H1 (cell line): ENCODE measurements at regions not wholly inside any gene's neighbourhood (a gene's known extent, or its start where the extent isn't known, plus 50 kb on each side); places are given as distances from the start of the nearest gene placed in this dataset.

ENCODE experiments used
- CTCF ChIA-PET: fragments of 300-600 bp; sonication (Branson Sonifier 250); formaldehyde crosslinking; loops from one replicate; lab custom pipeline; 2021; ENCODE audit not compliant: partially characterized antibody; lab: Charles Lee
- POLR2A ChIA-PET: fragments of 300-600 bp; sonication (Branson Sonifier 250); formaldehyde crosslinking; loops from one replicate; lab custom pipeline; 2021; ENCODE audit warnings: inconsistent platforms; ENCODE audit not compliant: partially characterized antibody; lab: Charles Lee
- DNase-seq, 2 experiments: peaks; one replicate each; pipeline versions ENCODE4 v3.0.0 to v3.0.0-alpha.2; 2010 to 2022; ENCODE audit warnings: low spot score in 2 of 2, low read depth in 1 of 2, mixed read lengths in 1 of 2
- FAIRE-seq: peaks from 2 replicates; lab custom pipeline; 2011; peaks lifted over from hg19 to GRCh38; lab: Jason Lieb, UNC
- H2AFZ ChIP-seq: 2 replicates; pipeline ENCODE4 v1.8.1; 2012; ENCODE audit warnings: low read length, inconsistent platforms
- H2AK5ac ChIP-seq: 2 replicates; pipeline ENCODE4 v1.6.1; 2013; ENCODE audit warnings: low read depth, low read length
- H2BK120ac ChIP-seq: replicated peaks from 2 replicates; pipeline ENCODE3; 2013; ENCODE audit warnings: low read depth, low read length, inconsistent platforms
- H2BK12ac ChIP-seq: 2 replicates; pipeline ENCODE4 v1.6.1; 2013; ENCODE audit warnings: low read depth, low read length
- H2BK15ac ChIP-seq: 2 replicates; pipeline ENCODE4 v1.6.1; 2013; ENCODE audit warnings: low read length
- H2BK20ac ChIP-seq: 2 replicates; pipeline ENCODE4 v1.6.1; 2013; ENCODE audit warnings: low read length
- H2BK5ac ChIP-seq: 2 replicates; pipeline ENCODE4 v1.6.1; 2013; ENCODE audit warnings: low read depth, low read length
- H3K14ac ChIP-seq: 2 replicates; pipeline ENCODE4 v1.6.1; 2013; ENCODE audit warnings: inconsistent platforms; ENCODE audit not compliant: insufficient read length
- H3K18ac ChIP-seq: 2 replicates; pipeline ENCODE4 v1.6.1; 2013; ENCODE audit warnings: low read length; ENCODE audit errors: extremely low read depth
- H3K23ac ChIP-seq: 2 replicates; pipeline ENCODE4 v1.6.1; 2013; ENCODE audit warnings: inconsistent platforms; ENCODE audit not compliant: insufficient read length
- H3K23me2 ChIP-seq: 2 replicates; pipeline ENCODE4 v1.6.1; 2013; ENCODE audit warnings: low read depth, low read length
- H3K27ac ChIP-seq: 2 replicates; pipeline ENCODE4 v1.6.1; 2011; ENCODE audit warnings: low read depth, low read length, inconsistent platforms
- H3K27me3 ChIP-seq, 4 experiments: replicated peaks in 1 of 4; 1 replicate in 1 of 4; 2 replicates in 3 of 4; pipeline versions ENCODE4 v1.6.1 to v1.8.1; 2011 to 2013; ENCODE audit warnings: low read length in 3 of 4, mild to moderate bottlenecking in 3 of 4, inconsistent platforms in 2 of 4, mixed read lengths in 2 of 4, moderate library complexity in 1 of 4; ENCODE audit not compliant: control insufficient read depth in 3 of 4, insufficient read depth in 3 of 4; ENCODE audit errors: extremely low read depth in 1 of 4
- H3K36me3 ChIP-seq, 4 experiments: 2 replicates each; pipeline versions ENCODE4 v1.6.1 to v1.8.1; 2011 to 2013; ENCODE audit warnings: mild to moderate bottlenecking in 4 of 4, low read length in 3 of 4, moderate library complexity in 2 of 4, control low read depth in 1 of 4, inconsistent platforms in 1 of 4; ENCODE audit not compliant: insufficient read depth in 4 of 4, control insufficient read depth in 2 of 4
- H3K4ac ChIP-seq: replicated peaks from 2 replicates; pipeline ENCODE3; 2013; ENCODE audit warnings: low read length, low read depth, mixed read lengths, inconsistent platforms; ENCODE audit not compliant: insufficient read length
- H3K4me1 ChIP-seq, 4 experiments: replicated peaks in 1 of 4; 1 replicate in 1 of 4; 2 replicates in 3 of 4; pipeline versions ENCODE4 v1.6.1 to v1.8.1; 2011 to 2013; ENCODE audit warnings: low read length in 3 of 4, inconsistent platforms in 2 of 4, mixed read lengths in 1 of 4; ENCODE audit not compliant: insufficient read depth in 4 of 4, control insufficient read depth in 3 of 4
- H3K4me2 ChIP-seq, 2 experiments: 2 replicates each; pipeline versions ENCODE4 v1.6.1 to v1.8.1; 2011 to 2013; ENCODE audit warnings: low read depth in 2 of 2, low read length in 2 of 2, control low read depth in 1 of 2, inconsistent platforms in 1 of 2, mild to moderate bottlenecking in 1 of 2; ENCODE audit not compliant: insufficient read depth in 1 of 2
- H3K4me3 ChIP-seq, 4 experiments: fragments of 200-600, 300-600 bp in 1 of 4; sonication (generic), shearing (Covaris generic), sonication (Bioruptor Twin) in 1 of 4; 2 replicates each; pipeline versions ENCODE4 v1.5.1 to v1.8.1; 2011 to 2016; ENCODE audit warnings: low read length in 4 of 4, low read depth in 3 of 4, control low read depth in 2 of 4, inconsistent platforms in 2 of 4, mild to moderate bottlenecking in 2 of 4, mixed read lengths in 1 of 4, moderate library complexity in 1 of 4; ENCODE audit not compliant: insufficient read depth in 2 of 4; ENCODE audit errors: extremely low read depth in 1 of 4
- H3K56ac ChIP-seq: replicated peaks from 2 replicates; pipeline ENCODE3; 2013; ENCODE audit warnings: low read depth, mild to moderate bottlenecking, mixed read lengths, low read length, inconsistent platforms; ENCODE audit not compliant: insufficient read length
- H3K79me1 ChIP-seq: 2 replicates; pipeline ENCODE4 v1.6.1; 2013; ENCODE audit warnings: low read depth, low read length, control low read depth
- H3K79me2 ChIP-seq, 2 experiments: 2 replicates each; pipeline versions ENCODE4 v1.6.1 to v1.8.1; 2012 to 2013; ENCODE audit warnings: low read length in 2 of 2, mild to moderate bottlenecking in 2 of 2, inconsistent platforms in 1 of 2; ENCODE audit not compliant: insufficient read depth in 2 of 2, control insufficient read depth in 1 of 2
- H3K9ac ChIP-seq, 4 experiments: replicated peaks in 1 of 4; 1 replicate in 1 of 4; 2 replicates in 3 of 4; pipeline versions ENCODE4 v1.6.1 to v1.8.1; 2011 to 2013; ENCODE audit warnings: low read depth in 3 of 4, low read length in 3 of 4, control low read depth in 2 of 4, mild to moderate bottlenecking in 2 of 4, moderate library complexity in 2 of 4, inconsistent platforms in 1 of 4; ENCODE audit errors: extremely low read depth in 1 of 4
- H3K9me3 ChIP-seq, 2 experiments: 2 replicates each; pipeline versions ENCODE4 v1.6.1 to v1.8.1; 2012 to 2013; ENCODE audit warnings: mild to moderate bottlenecking in 2 of 2, moderate library complexity in 2 of 2, control low read depth in 1 of 2, inconsistent platforms in 1 of 2, low read depth in 1 of 2, low read length in 1 of 2, mixed read lengths in 1 of 2; ENCODE audit not compliant: insufficient read depth in 2 of 2
- H4K20me1 ChIP-seq, 2 experiments: replicated peaks in 1 of 2; 2 replicates each; pipeline versions ENCODE3 to v1.8.1; 2011 to 2013; ENCODE audit warnings: inconsistent platforms in 2 of 2, low read length in 2 of 2, mild to moderate bottlenecking in 1 of 2; ENCODE audit not compliant: insufficient read depth in 2 of 2, control insufficient read depth in 1 of 2
- H4K5ac ChIP-seq: 2 replicates; pipeline ENCODE4 v1.6.1; 2013; ENCODE audit warnings: low read length, low read depth, mixed read lengths, inconsistent platforms; ENCODE audit not compliant: insufficient read length
- H4K8ac ChIP-seq: 2 replicates; pipeline ENCODE4 v1.8.0; 2013; ENCODE audit warnings: mild to moderate bottlenecking, moderate library complexity, low read length, inconsistent platforms; ENCODE audit not compliant: insufficient read depth; ENCODE audit errors: extremely low read depth
- H4K91ac ChIP-seq: replicated peaks from 2 replicates; pipeline ENCODE3; 2013; ENCODE audit warnings: low read length, mixed read lengths, inconsistent platforms; ENCODE audit not compliant: insufficient read length
- ASH2L ChIP-seq: fragments of 200-600, 300-600 bp; sonication (generic); IDR thresholded peaks from one replicate; pipeline ENCODE4 v1.7.1; 2017; ENCODE audit warnings: low read length
- FOSL1 ChIP-seq: IDR thresholded peaks from 2 replicates; pipeline ENCODE4 v1.6.1; 2011; ENCODE audit warnings: mild to moderate bottlenecking, low read depth, low read length, moderate library complexity; ENCODE audit not compliant: insufficient read depth
- JUN ChIP-seq: IDR thresholded peaks from 2 replicates; pipeline ENCODE4 v1.6.1; 2011; ENCODE audit warnings: low read depth, mild to moderate bottlenecking, improper control_type of control experiment, low read length
- PHF8 ChIP-seq: fragments of 200-600 bp; sonication (generic); conservative IDR thresholded peaks from 2 replicates; pipeline ENCODE4 v1.7.1; 2012; ENCODE audit warnings: low read depth, mild to moderate bottlenecking, inconsistent platforms, low read length, moderate library complexity
- SAP30 ChIP-seq: fragments of 300-600 bp; sonication (generic); IDR thresholded peaks from 2 replicates; pipeline ENCODE4 v1.7.1; 2012; ENCODE audit warnings: low read length, moderate library complexity, mild to moderate bottlenecking, inconsistent platforms; ENCODE audit not compliant: insufficient read depth, insufficient replicate concordance
- SIN3A ChIP-seq, 2 experiments: IDR thresholded peaks in 1 of 2; conservative IDR thresholded peaks in 1 of 2; 2 replicates each; pipeline ENCODE4 v1.6.1; 2011 to 2012; ENCODE audit warnings: low read length in 2 of 2, improper control_type of control experiment in 1 of 2, low read depth in 1 of 2, mild to moderate bottlenecking in 1 of 2
- SRF ChIP-seq: IDR thresholded peaks from 2 replicates; pipeline ENCODE4 v1.6.1; 2011; ENCODE audit warnings: mild to moderate bottlenecking, low read depth, low read length, moderate library complexity
- SUZ12 ChIP-seq: fragments of 200-600 bp; sonication (generic); IDR thresholded peaks from 2 replicates; pipeline ENCODE4 v1.6.1; 2012; ENCODE audit warnings: mild to moderate bottlenecking, inconsistent platforms, low read length, moderate library complexity, mixed read lengths
- TAF1 ChIP-seq: IDR thresholded peaks from 2 replicates; pipeline ENCODE4 v1.6.1; 2011; ENCODE audit warnings: mild to moderate bottlenecking, low read depth, low read length
- YY1 ChIP-seq: IDR thresholded peaks from 2 replicates; pipeline ENCODE4 v1.6.1; 2011; ENCODE audit warnings: low read depth, mild to moderate bottlenecking, low read length
- WGBS, 2 experiments: shearing (Covaris generic) in 1 of 2; methylation state at CpG; one replicate each; pipeline versions ENCODE4 v1.1.6 to v1.1.7; 2013 to 2015; ENCODE audit warnings: low lambda C conversion rate in 2 of 2, mixed read lengths in 2 of 2, inconsistent platforms in 1 of 2, low coverage in 1 of 2, missing lambda C conversion rate in 1 of 2; ENCODE audit not compliant: insufficient replicate concordance in 2 of 2, insufficient coverage in 1 of 2, insufficient read length in 1 of 2; ENCODE audit errors: extremely low coverage in 1 of 2, missing lambda C conversion rate in 1 of 2; 5-methylcytosine and 5-hydroxymethylcytosine counted together
- TF ChIP-seq, protein P1 (sequence below): IDR thresholded peaks from 2 replicates; pipeline ENCODE4 v1.6.1; 2011; ENCODE audit warnings: low read depth, mild to moderate bottlenecking, low read length; ENCODE audit not compliant: insufficient read depth
- TF ChIP-seq, protein P2 (sequence below): IDR thresholded peaks from 2 replicates; pipeline ENCODE4 v1.6.1; 2012; ENCODE audit warnings: inconsistent platforms
- TF ChIP-seq, protein P3 (sequence below): IDR thresholded peaks from 2 replicates; pipeline ENCODE4 v1.6.1; 2011; ENCODE audit warnings: low read length, improper control_type of control experiment

DNA sequence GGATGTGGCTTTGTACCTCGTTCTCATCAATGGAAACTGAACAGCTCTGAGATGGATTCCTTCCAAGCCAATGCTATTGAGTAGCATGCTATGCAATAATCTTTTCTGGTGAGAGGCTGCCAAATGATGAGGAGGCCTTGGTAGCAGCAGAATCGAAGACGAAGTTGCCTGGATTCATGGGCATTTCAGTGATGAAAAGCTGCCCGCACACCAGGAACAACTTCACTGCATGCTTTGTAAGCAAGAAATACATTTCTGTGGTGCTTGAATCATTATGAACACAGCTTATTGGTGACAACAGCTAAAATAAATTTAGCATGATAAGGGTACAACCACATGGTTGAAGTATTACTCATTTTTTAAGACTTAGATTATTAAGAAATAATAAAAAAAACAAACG, 246.8 kb upstream of the ROBO1 start:
- ChIA-PET POLR2A (no interaction called here), CTCF (interaction anchor here (1.3 kb wide), 1 partner anchor 10 kb away, joined by 3 read pairs; no protein-coding TSS in a partner anchor)
- Histone ChIP-seq H4K5ac (no peak overlapping the region), H3K9me3 (no peaks in the 10 kb centered on the region), H3K56ac (no peak overlapping the region), H2BK15ac (no peak overlapping the region), H3K4me3 (no peak overlapping the region), H3K36me3 (no peaks in the 10 kb centered on the region), H3K27me3 (peaks cover 0 to 1% (median 0%) of the 10 kb centered on the region in 4 experiments; a peak in 1 of 7 replicates), H2AK5ac (no peak overlapping the region), H2BK20ac (no peak overlapping the region), H3K14ac (no peak overlapping the region), H3K79me1 (no peaks in the 10 kb centered on the region), H3K4me2 (no peak overlapping the region), H3K23me2 (no peaks in the 10 kb centered on the region), H2BK120ac (no peak overlapping the region), H3K4ac (no peak overlapping the region), H3K18ac (no peak overlapping the region), H3K23ac (no peak overlapping the region), H2AFZ (no peak overlapping the region), H4K91ac (no peak overlapping the region), H3K27ac (no peak overlapping the region), H3K9ac (no peak overlapping the region), H4K20me1 (no peaks in the 10 kb centered on the region), H2BK12ac (no peak overlapping the region), H2BK5ac (no peak overlapping the region), H4K8ac (no peak overlapping the region), H3K4me1 (peaks cover 0 to 4% (median 0%) of the 10 kb centered on the region in 4 experiments; a peak in 2 of 7 replicates), H3K79me2 (no peaks in the 10 kb centered on the region)
- WGBS, 2 experiments: 90% methylated on average over 5 of the region's 5 CpGs; no CpG with 5 or more reads in 1 of the 2 experiments
- no peak for DNase-seq
- no peak for FAIRE-seq
- TF ChIP-seq YY1: no peak
- no peak for TF ChIP-seq FOSL1
- TF ChIP-seq SRF: no peak
- TF ChIP-seq SIN3A (conservative IDR thresholded peaks at IDR 0.05 in 1 of 2, IDR thresholded peaks at IDR 0.05 in 1 of 2; ENCODE audit: low read depth in 1 of 2, low read length in 2 of 2): no peak
- TF ChIP-seq, protein P1, sequence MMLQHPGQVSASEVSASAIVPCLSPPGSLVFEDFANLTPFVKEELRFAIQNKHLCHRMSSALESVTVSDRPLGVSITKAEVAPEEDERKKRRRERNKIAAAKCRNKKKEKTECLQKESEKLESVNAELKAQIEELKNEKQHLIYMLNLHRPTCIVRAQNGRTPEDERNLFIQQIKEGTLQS: no peak
- TF ChIP-seq ASH2L: no peak
- TF ChIP-seq, protein P2, sequence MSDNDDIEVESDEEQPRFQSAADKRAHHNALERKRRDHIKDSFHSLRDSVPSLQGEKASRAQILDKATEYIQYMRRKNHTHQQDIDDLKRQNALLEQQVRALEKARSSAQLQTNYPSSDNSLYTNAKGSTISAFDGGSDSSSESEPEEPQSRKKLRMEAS: no peak
- no peak for TF ChIP-seq SUZ12
- TF ChIP-seq, protein P3, sequence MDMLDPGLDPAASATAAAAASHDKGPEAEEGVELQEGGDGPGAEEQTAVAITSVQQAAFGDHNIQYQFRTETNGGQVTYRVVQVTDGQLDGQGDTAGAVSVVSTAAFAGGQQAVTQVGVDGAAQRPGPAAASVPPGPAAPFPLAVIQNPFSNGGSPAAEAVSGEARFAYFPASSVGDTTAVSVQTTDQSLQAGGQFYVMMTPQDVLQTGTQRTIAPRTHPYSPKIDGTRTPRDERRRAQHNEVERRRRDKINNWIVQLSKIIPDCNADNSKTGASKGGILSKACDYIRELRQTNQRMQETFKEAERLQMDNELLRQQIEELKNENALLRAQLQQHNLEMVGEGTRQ: no peak
- no peak for TF ChIP-seq SAP30
- TF ChIP-seq PHF8: no peak
- no peak for TF ChIP-seq JUN
- no peak for TF ChIP-seq TAF1
